ENCODE measurements at regions not wholly inside any gene's neighbourhood (a gene's known extent, or its start where the extent isn't known, plus 50 kb on each side); places are given as distances from the start of the nearest gene placed in this dataset.
A peak's percentile ranks its signal among the peaks of the same experiment; 100 is the strongest.

- 18 to 29% methylated on average over 18 of the region's 18 CpGs for whole genome bisulfite sequencing, 2 donors
- Histone ChIP-seq H3K9me3 (no peaks in the 10 kb centered on the region), H3K36me3 (ENCODE audit: low read depth, missing control alignments) (no peaks in the 10 kb centered on the region), H3K27me3 (no peaks in the 10 kb centered on the region), H3K27ac (peak overlapping the region in 1 of 2 donors; percentile 11), H3K4me3 (peak overlapping the region; percentile 2 to 41), H3K4me1 (peaks cover 7% of the 10 kb centered on the region)
- TF ChIP-seq CTCF (IDR thresholded peaks at IDR 0.05): no peak
- TF ChIP-seq POLR2A (IDR thresholded peaks at IDR 0.05): no peak
- DNase-seq: no peak
- intact Hi-C loops (cut with DNase I; ENCODE audit: low total_unique reads): no loop called here
Observed at GRCh38 chr2:795531-796041, 118.4 kb upstream of the TMEM18 start.

GRCh38 chr2:794554-795241 lies 117.5 kb upstream of the TMEM18 start:
- H3K27ac ChIP-seq: no peak overlapping the region
- H3K4me1 ChIP-seq: peaks cover 7% of the 10 kb centered on the region
- TF ChIP-seq POLR2A (IDR thresholded peaks at IDR 0.05) (no peak), CTCF (IDR thresholded peaks at IDR 0.05) (no peak)
- WGBS, 2 donors: 41 to 47% methylated on average over 18 to 19 of the region's 19 CpGs
- no peaks in the 10 kb centered on the region for H3K36me3 ChIP-seq (ENCODE audit: low read depth, missing control alignments)
- H3K27me3 ChIP-seq: no peaks in the 10 kb centered on the region
- no peaks in the 10 kb centered on the region for H3K9me3 ChIP-seq
- DNase-seq: peak; percentile 31
- H3K4me3 ChIP-seq: no peak overlapping the region
- intact Hi-C loops (cut with DNase I; ENCODE audit: low total_unique reads): no loop called here

GRCh38 chr2:793236-793635 lies 116.0 kb upstream of the TMEM18 start:
- no peak overlapping the region for H3K27ac ChIP-seq
- intact Hi-C loops (cut with DNase I; ENCODE audit: low total_unique reads): no loop called here
- no peaks in the 10 kb centered on the region for H3K9me3 ChIP-seq
- no peak for DNase-seq
- no peaks in the 10 kb centered on the region for H3K27me3 ChIP-seq
- WGBS, 2 donors: 85 to 98% methylated on average over 4 to 7 of the region's 7 CpGs
- no peaks in the 10 kb centered on the region for H3K36me3 ChIP-seq (ENCODE audit: low read depth, missing control alignments)
- H3K4me1 ChIP-seq: peaks cover 7% of the 10 kb centered on the region
- H3K4me3 ChIP-seq: no peak overlapping the region
- TF ChIP-seq POLR2A (IDR thresholded peaks at IDR 0.05): no peak
- TF ChIP-seq CTCF (IDR thresholded peaks at IDR 0.05): no peak

- DNase-seq: no peak
- 89 to 94% methylated on average over 13 of the region's 13 CpGs for WGBS, 2 donors
- no peaks in the 10 kb centered on the region for H3K9me3 ChIP-seq
Observed at GRCh38 chr2:792687-793086, 115.5 kb upstream of the TMEM18 start.

More at GRCh38 chr2:792687-793086, 115.5 kb upstream of the TMEM18 start:
- H3K27me3 ChIP-seq: no peaks in the 10 kb centered on the region
- H3K4me3 ChIP-seq: no peak overlapping the region
- peaks cover 7% of the 10 kb centered on the region for H3K4me1 ChIP-seq
- H3K36me3 ChIP-seq (ENCODE audit: low read depth, missing control alignments): no peaks in the 10 kb centered on the region
- H3K27ac ChIP-seq: no peak overlapping the region
- intact Hi-C loops (cut with DNase I; ENCODE audit: low total_unique reads): no loop called here
- TF ChIP-seq CTCF (IDR thresholded peaks at IDR 0.05): no peak
- no peak for TF ChIP-seq POLR2A (IDR thresholded peaks at IDR 0.05)
